Heart right ventricle (tissue), 16 donors: ENCODE measurements at regions not wholly inside any gene's neighbourhood (a gene's known extent, or its start where the extent isn't known, plus 50 kb on each side); places are given as distances from the start of the nearest gene placed in this dataset.
A peak's percentile ranks its signal among the peaks of the same experiment; 100 is the strongest.

Experiments
- ATAC-seq, 8 donors: fragments of 200-7000 bp; cut with Tn5 transposase; one replicate each; pipeline ENCODE4 v1.9.1; 2020; ENCODE audit warnings: mild to moderate bottlenecking in 8 of 8, moderate library complexity in 8 of 8, moderate number of reproducible peaks in 1 of 8
- DNase-seq, 2 donors: peaks; one replicate each; pipeline ENCODE4 v3.0.0-alpha.2; 2020
- H3K27ac ChIP-seq, 10 donors: fragments of 200-600 bp; sonication (generic) in 2 of 10; one replicate each; pipeline versions ENCODE4 v1.5.0 to v1.8.0; 2020 to 2022; ENCODE audit warnings: mild to moderate bottlenecking in 3 of 10
- H3K27me3 ChIP-seq, 7 donors: fragments of 200-600 bp; one replicate each; pipeline ENCODE4 v1.8.0; 2021 to 2022; ENCODE audit warnings: mild to moderate bottlenecking in 2 of 7
- H3K36me3 ChIP-seq, 9 donors: fragments of 200-600 bp; sonication (generic) in 1 of 9; one replicate each; pipeline versions ENCODE4 v1.5.0 to v1.8.0; 2020 to 2022; ENCODE audit warnings: mild to moderate bottlenecking in 2 of 9
- H3K4me1 ChIP-seq, 9 donors: fragments of 200-600 bp; sonication (generic) in 1 of 9; one replicate each; pipeline versions ENCODE4 v1.5.0 to v1.8.0; 2020 to 2022; ENCODE audit warnings: mild to moderate bottlenecking in 4 of 9
- H3K4me3 ChIP-seq, 10 donors: fragments of 200-600 bp; sonication (generic) in 2 of 10; one replicate each; pipeline versions ENCODE4 v1.5.0 to v1.8.0; 2020 to 2022; ENCODE audit warnings: mild to moderate bottlenecking in 7 of 10, moderate library complexity in 2 of 10
- H3K9me3 ChIP-seq, 11 donors: fragments of 200-600 bp in 10 of 11; sonication (generic) in 2 of 11; one replicate each; pipeline versions ENCODE4 v1.5.0 to v1.8.0; 2013 to 2022; ENCODE audit warnings: mild to moderate bottlenecking in 2 of 11, control low read depth in 1 of 11, moderate library complexity in 1 of 11
- WGBS, 2 donors: extraction: QIAGEN DNeasy Blood & Tissue Kit; methylation state at CpG; one replicate each; pipeline ENCODE4 v1.1.7; 2013; ENCODE audit warnings: inconsistent platforms in 1 of 2; 5-methylcytosine and 5-hydroxymethylcytosine counted together
- intact Hi-C, 10 donors: fragments of 100-400 bp; cut with DNase I; formaldehyde crosslinking; loops; one replicate each; pipeline versions ENCODE4 v1.11.1 to v1.14.2; 2022
- TF ChIP-seq, protein P1 (sequence below), 9 donors: fragments of 200-600 bp; sonication (generic) in 2 of 9; IDR thresholded peaks; one replicate each; pipeline versions ENCODE4 v1.5.0 to v1.8.0; 2021 to 2022; ENCODE audit warnings: antibody characterized with exemption in 9 of 9, mild to moderate bottlenecking in 5 of 9, moderate library complexity in 1 of 9
- donor health status: Arrhythmogenic right ventricular cardiomyopathy.
- donor health status: ischemic (EF 13 %, LVEDD 7.1; RV severe dilation, severe dysfunction).
- donor health status: healthy with polysubstance abuse.
- donor health status: DM: no; HTN: yes; CAD: no.
- donor health status: DM: no; HTN: no; CAD: no.
- donor health status: ischemic (EF 25% LVEDD 6.9; RV normal size, moderate dysfunction).
- donor health status: ischemic (EF 25% LVEDD 5.7; RV mildly dilated, moderate dysfunction).
- donor health status: healthy.
- donor health status: DM: yes; HTN: yes; CAD: no.
- donor health status: Ischemic cardiomyopathy.
- donor health status: ischemic (EF 35%, LVEDD 5.7; RV mildly dilated, moderate dysfunction).
- donor health status: nonischemic (EF 11% LVEDD 7.7; RV severe dilation, severe dysfunction).
- donor health status: DM: yes; HTN: yes; CAD: no.
- donor health status: PGD.
- donor health status: ischemic (EF 29% LVEDD 5.4; RV normal size, mild dysfunction).
- donor health status: nonischemic (EF 23%, LVEDD 6.1; RV moderate dilation, normal function).

DNA sequence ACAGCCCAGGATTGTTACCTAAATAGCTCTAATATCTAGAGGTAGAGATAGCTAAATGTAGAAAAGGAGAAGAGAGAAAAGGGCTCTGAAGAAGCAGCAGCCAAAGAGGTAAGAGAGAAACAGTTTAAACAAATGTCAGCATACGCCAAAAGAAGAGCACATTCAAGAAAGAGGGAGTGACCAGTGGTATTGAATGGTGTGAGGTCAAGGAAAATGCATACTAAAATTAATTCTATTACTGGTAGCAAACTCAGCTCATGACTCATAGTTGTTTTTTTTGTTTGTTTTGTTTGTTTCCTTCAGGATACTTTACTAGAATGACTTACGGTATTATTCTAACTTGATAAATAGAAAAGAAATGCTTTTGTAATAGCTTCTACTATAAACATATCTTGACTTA, 86.5 kb upstream of the FXR1 start:
- intact Hi-C loops, result no loop called here
- TF ChIP-seq, protein P1, sequence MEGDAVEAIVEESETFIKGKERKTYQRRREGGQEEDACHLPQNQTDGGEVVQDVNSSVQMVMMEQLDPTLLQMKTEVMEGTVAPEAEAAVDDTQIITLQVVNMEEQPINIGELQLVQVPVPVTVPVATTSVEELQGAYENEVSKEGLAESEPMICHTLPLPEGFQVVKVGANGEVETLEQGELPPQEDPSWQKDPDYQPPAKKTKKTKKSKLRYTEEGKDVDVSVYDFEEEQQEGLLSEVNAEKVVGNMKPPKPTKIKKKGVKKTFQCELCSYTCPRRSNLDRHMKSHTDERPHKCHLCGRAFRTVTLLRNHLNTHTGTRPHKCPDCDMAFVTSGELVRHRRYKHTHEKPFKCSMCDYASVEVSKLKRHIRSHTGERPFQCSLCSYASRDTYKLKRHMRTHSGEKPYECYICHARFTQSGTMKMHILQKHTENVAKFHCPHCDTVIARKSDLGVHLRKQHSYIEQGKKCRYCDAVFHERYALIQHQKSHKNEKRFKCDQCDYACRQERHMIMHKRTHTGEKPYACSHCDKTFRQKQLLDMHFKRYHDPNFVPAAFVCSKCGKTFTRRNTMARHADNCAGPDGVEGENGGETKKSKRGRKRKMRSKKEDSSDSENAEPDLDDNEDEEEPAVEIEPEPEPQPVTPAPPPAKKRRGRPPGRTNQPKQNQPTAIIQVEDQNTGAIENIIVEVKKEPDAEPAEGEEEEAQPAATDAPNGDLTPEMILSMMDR (IDR thresholded peaks at IDR 0.05), result no peak
- 78 to 84% methylated on average over 2 of the region's 2 CpGs for WGBS, 2 donors
- Histone ChIP-seq H3K36me3 (no peaks in the 10 kb centered on the region), H3K27me3 (no peaks in the 10 kb centered on the region), H3K27ac (no peak overlapping the region), H3K4me3 (no peak overlapping the region), H3K4me1 (no peaks in the 10 kb centered on the region), H3K9me3 (no peaks in the 10 kb centered on the region)
- DNase-seq (no peak), ATAC-seq (no peak)

DNA sequence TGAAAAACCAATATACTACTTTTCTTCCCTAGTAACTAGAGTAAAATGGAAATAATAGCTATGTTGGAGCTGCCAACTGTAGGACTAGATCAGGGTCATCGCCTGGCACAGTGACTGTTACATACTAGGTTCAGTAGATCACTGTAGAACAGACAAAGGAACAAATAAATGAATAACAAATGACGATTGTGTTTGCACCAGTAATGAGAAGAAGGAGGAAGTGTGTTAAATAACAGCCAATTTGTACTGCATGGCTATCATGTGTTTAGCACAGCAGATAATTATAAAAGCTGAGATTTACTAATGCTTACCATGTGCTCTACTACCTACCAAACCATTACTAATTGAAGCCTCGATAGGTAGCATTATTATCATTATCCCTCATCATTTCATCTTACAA, 85.3 kb upstream of the FXR1 start:
- Histone ChIP-seq H3K9me3 (no peaks in the 10 kb centered on the region), H3K27ac (no peak overlapping the region), H3K36me3 (no peaks in the 10 kb centered on the region), H3K27me3 (no peaks in the 10 kb centered on the region), H3K4me3 (no peak overlapping the region), H3K4me1 (no peaks in the 10 kb centered on the region)
- TF ChIP-seq, protein P1 (IDR thresholded peaks at IDR 0.05), result no peak
- WGBS, 2 donors, result 85% methylated on average over 3 of the region's 3 CpGs
- DNase-seq (no peak), ATAC-seq (no peak)
- intact Hi-C loops, result no loop called here

DNA sequence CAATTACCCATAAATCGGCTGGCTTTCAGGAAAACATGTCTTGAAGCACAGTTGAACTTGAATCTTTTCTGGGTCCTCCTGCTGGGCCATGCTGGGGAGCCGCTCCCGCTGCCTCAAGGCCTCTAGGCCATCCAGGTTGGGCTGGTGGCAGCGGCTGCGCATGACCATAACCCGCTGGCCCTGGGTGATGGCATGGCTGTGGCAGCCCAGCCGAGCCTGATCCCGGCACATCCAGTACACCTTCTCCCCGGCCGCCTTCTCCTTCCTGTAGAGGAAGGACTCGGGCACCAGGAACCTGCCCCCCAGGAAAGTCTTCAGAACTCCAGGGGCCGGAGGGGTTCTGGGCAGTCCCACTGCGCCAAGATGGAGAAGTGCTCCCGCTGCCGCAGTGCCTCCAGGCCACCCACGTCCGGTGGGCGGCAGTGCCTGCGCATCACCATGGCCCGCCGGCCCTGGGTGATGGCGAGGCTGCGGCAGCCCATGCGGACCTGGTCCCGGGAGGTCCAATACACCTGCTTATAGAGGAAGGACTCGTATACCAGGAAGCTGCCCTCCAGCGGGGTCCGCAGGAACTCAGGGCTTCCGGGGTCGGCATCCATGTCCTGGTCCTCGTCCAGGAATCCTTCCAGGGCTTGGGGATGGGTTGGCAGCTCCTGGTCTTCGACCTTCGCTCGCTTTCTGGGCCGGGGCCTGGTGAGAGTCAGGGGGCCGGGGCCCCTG, 84.3 kb upstream of the FXR1 start:
- Histone ChIP-seq H3K27ac (no peak overlapping the region), H3K36me3 (no peaks in the 10 kb centered on the region), H3K4me1 (no peaks in the 10 kb centered on the region), H3K4me3 (no peak overlapping the region), H3K9me3 (no peaks in the 10 kb centered on the region), H3K27me3 (no peaks in the 10 kb centered on the region)
- no peak for DNase-seq
- intact Hi-C loops, result no loop called here
- peak in 1 of 8 donors; percentile 16 for ATAC-seq
- 92 to 95% methylated on average over 36 of the region's 36 CpGs for WGBS, 2 donors
- TF ChIP-seq, protein P1 (IDR thresholded peaks at IDR 0.05), result no peak

DNA sequence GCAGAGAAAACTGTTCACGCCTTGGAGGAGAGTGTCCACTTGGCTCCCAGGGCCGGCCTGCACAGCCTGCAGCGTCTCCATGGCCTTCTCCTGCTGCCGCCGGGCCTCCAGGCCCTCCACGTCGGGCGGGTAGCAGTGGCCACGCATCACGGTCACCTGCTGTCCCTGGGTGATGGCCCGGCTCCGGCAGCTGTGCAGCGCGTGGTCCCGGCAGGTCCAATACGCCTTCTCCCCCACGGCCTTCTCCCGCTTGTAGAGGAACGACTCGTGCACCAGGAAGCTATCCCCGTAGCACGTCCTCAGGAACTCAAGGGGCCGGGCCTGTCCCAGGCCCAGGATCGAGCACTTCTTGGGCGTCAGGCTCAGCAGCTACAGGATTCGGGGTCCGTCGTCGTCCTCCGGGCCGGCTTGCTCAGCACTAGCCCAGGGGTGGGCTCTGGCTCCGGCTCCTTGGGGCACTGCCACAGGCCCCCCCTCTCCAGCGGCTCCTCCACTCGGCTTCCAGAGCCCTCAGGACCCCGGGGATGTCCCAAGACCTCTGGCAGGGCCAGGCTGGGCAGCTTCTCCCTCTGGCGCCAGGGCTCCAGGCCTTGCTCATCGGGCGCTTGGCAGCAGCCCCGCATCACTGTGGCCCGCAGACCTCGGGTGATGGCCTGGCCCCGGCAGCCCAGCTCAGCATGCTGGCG, 83.6 kb upstream of the FXR1 start:
- Histone ChIP-seq H3K9me3 (no peaks in the 10 kb centered on the region), H3K4me3 (no peak overlapping the region), H3K4me1 (no peaks in the 10 kb centered on the region), H3K36me3 (no peaks in the 10 kb centered on the region), H3K27ac (no peak overlapping the region), H3K27me3 (no peaks in the 10 kb centered on the region)
- 94 to 95% methylated on average over 43 of the region's 43 CpGs for WGBS, 2 donors
- intact Hi-C loops, result no loop called here
- DNase-seq (no peak), ATAC-seq (peak in 1 of 8 donors; percentile 55)
- TF ChIP-seq, protein P1 (IDR thresholded peaks at IDR 0.05), result no peak
